ENCODE measurements at regions not wholly inside any gene's neighbourhood (a gene's known extent, or its start where the extent isn't known, plus 50 kb on each side); places are given as distances from the start of the nearest gene placed in this dataset.

GRCh38 chr3:29214009-29214658 lies 66.7 kb upstream of the RBMS3 start:
- Histone ChIP-seq H3K36me3 (ENCODE audit: control insufficient read depth in 2 of 4, insufficient read depth in 4 of 4, low read length in 3 of 4) (no peaks in the 10 kb centered on the region), H3K14ac (ENCODE audit: insufficient read length) (no peak overlapping the region), H3K56ac (replicated peaks; ENCODE audit: insufficient read length, low read depth, low read length) (no peak overlapping the region), H4K8ac (ENCODE audit: extremely low read depth, insufficient read depth, low read length) (no peak overlapping the region), H3K79me2 (ENCODE audit: control insufficient read depth in 1 of 2, insufficient read depth in 2 of 2, low read length in 2 of 2) (no peaks in the 10 kb centered on the region), H3K4me3 (ENCODE audit: extremely low read depth in 1 of 4, insufficient read depth in 2 of 4, low read depth in 3 of 4, low read length in 4 of 4) (no peak overlapping the region), H3K9me3 (ENCODE audit: insufficient read depth in 2 of 2, low read depth in 1 of 2, low read length in 1 of 2) (no peaks in the 10 kb centered on the region), H3K23me2 (ENCODE audit: low read depth, low read length) (no peaks in the 10 kb centered on the region; the same call in 1 of the 2 replicates), H4K5ac (ENCODE audit: insufficient read length, low read depth, low read length) (no peak overlapping the region), H2AFZ (ENCODE audit: low read length) (no peak overlapping the region), H2BK15ac (ENCODE audit: low read length) (no peak overlapping the region), H3K23ac (ENCODE audit: insufficient read length) (no peak overlapping the region), H3K27ac (ENCODE audit: low read depth, low read length) (no peak overlapping the region), H3K18ac (ENCODE audit: extremely low read depth, low read length) (no peak overlapping the region), H2BK12ac (ENCODE audit: low read depth, low read length) (no peak overlapping the region), H4K91ac (replicated peaks; ENCODE audit: insufficient read length, low read length) (no peak overlapping the region), H3K9ac (replicated peaks in 1 of 4; ENCODE audit: extremely low read depth in 1 of 4, low read depth in 3 of 4, low read length in 3 of 4) (no peak overlapping the region), H2AK5ac (ENCODE audit: low read depth, low read length) (no peak overlapping the region), H3K4ac (replicated peaks; ENCODE audit: insufficient read length, low read depth, low read length) (no peak overlapping the region), H3K4me2 (ENCODE audit: insufficient read depth in 1 of 2, low read depth in 2 of 2, low read length in 2 of 2) (no peak overlapping the region), H3K27me3 (replicated peaks in 1 of 4; ENCODE audit: control insufficient read depth in 3 of 4, extremely low read depth in 1 of 4, insufficient read depth in 3 of 4, low read length in 3 of 4) (no peaks in the 10 kb centered on the region), H2BK5ac (ENCODE audit: low read depth, low read length) (no peak overlapping the region), H2BK20ac (ENCODE audit: low read length) (no peak overlapping the region), H4K20me1 (replicated peaks in 1 of 2; ENCODE audit: control insufficient read depth in 1 of 2, insufficient read depth in 2 of 2, low read length in 2 of 2) (no peaks in the 10 kb centered on the region), H3K4me1 (replicated peaks in 1 of 4; ENCODE audit: control insufficient read depth in 3 of 4, insufficient read depth in 4 of 4, low read length in 3 of 4) (no peaks in the 10 kb centered on the region), H2BK120ac (replicated peaks; ENCODE audit: low read depth, low read length) (no peak overlapping the region), H3K79me1 (ENCODE audit: low read depth, low read length) (no peaks in the 10 kb centered on the region)
- POLR2A ChIA-PET (ENCODE audit: partially characterized antibody), result no interaction called here
- no peak for DNase-seq (ENCODE audit: low read depth in 1 of 2, low spot score in 2 of 2)
- CTCF ChIA-PET (ENCODE audit: partially characterized antibody), result no interaction called here
- FAIRE-seq, result no peak
- WGBS, 2 experiments (ENCODE audit: extremely low coverage in 1 of 2, insufficient coverage in 1 of 2, insufficient read length in 1 of 2, insufficient replicate concordance in 2 of 2, low coverage in 1 of 2, low lambda C conversion rate in 2 of 2, missing lambda C conversion rate in 1 of 2), result 97% methylated on average over 4 of the region's 4 CpGs; no CpG with 5 or more reads in 1 of the 2 experiments
- no peak for TF ChIP-seq SIRT6 (IDR thresholded peaks at IDR 0.05; ENCODE audit: low read length)
- no peak for TF ChIP-seq POU5F1 (IDR thresholded peaks at IDR 0.05; ENCODE audit: low read depth, low read length)
- no peak for TF ChIP-seq RAD21 (IDR thresholded peaks at IDR 0.05 in 1 of 2, conservative IDR thresholded peaks at IDR 0.05 in 1 of 2; ENCODE audit: low read depth in 2 of 2, low read length in 2 of 2)
- TF ChIP-seq CBX8 (IDR thresholded peaks at IDR 0.05; ENCODE audit: borderline replicate concordance, low read depth, low read length), result no peak
- TF ChIP-seq, protein P1, sequence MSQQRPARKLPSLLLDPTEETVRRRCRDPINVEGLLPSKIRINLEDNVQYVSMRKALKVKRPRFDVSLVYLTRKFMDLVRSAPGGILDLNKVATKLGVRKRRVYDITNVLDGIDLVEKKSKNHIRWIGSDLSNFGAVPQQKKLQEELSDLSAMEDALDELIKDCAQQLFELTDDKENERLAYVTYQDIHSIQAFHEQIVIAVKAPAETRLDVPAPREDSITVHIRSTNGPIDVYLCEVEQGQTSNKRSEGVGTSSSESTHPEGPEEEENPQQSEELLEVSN (IDR thresholded peaks at IDR 0.05), result no peak
- TF ChIP-seq CHD1 (IDR thresholded peaks at IDR 0.05; ENCODE audit: low read depth, low read length), result no peak
- TF ChIP-seq NANOG (IDR thresholded peaks at IDR 0.05; ENCODE audit: insufficient read depth, low read depth, low read length, poor library complexity, severe bottlenecking), result no peak
- TF ChIP-seq SAP30 (IDR thresholded peaks at IDR 0.05; ENCODE audit: insufficient read depth, insufficient replicate concordance, low read length), result no peak
- TF ChIP-seq EGR1 (IDR thresholded peaks at IDR 0.05; ENCODE audit: borderline replicate concordance, low read depth, low read length), result no peak
- no peak for TF ChIP-seq KDM1A (IDR thresholded peaks at IDR 0.05; ENCODE audit: borderline replicate concordance, low read length)
- TF ChIP-seq CTBP2 (IDR thresholded peaks at IDR 0.05; ENCODE audit: borderline replicate concordance, insufficient read depth, insufficient read length, low read length), result no peak
- no peak for TF ChIP-seq SP1 (IDR thresholded peaks at IDR 0.05; ENCODE audit: low read depth, low read length)
- TF ChIP-seq TEAD4 (IDR thresholded peaks at IDR 0.05; ENCODE audit: low read depth, low read length), result no peak
- TF ChIP-seq CREB1 (IDR thresholded peaks at IDR 0.05), result no peak

All from H1 (cell line).